ENCODE measurements at regions not wholly inside any gene's neighbourhood (a gene's known extent, or its start where the extent isn't known, plus 50 kb on each side); places are given as distances from the start of the nearest gene placed in this dataset.

DNA sequence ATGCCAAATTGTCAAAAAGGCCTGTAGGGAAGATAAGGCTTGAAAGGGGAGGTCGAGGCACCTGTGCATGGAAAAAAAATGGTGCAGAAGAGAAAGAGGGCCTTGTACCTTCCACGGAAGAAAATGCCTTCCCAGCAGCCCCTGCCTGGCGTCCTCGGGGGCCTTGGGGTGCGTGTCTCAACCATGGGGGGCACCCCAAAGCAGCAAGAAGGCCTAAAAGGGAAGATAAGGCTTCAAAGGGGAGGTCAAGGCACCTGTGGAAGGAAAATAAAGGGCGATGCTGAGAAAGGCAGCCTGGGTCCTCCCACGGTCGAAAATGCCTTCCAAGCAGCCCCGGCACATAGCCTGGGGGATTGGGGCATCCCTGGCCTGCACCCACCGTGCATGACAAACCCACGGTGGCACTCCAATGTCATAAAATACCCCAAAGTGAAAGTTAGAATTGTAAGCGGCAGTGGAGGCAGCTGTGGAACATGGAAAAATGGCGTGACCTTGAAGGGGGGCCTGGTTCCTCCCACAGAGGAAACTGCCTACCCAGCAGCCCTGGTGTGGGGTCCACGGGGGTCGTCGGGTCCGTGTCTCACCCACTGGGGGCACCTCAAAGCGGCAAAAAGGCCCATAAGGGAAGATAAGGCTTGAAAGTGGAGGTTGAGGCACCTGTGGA, 275.0 kb downstream of the ALG10 start:
- TF ChIP-seq, protein P1, sequence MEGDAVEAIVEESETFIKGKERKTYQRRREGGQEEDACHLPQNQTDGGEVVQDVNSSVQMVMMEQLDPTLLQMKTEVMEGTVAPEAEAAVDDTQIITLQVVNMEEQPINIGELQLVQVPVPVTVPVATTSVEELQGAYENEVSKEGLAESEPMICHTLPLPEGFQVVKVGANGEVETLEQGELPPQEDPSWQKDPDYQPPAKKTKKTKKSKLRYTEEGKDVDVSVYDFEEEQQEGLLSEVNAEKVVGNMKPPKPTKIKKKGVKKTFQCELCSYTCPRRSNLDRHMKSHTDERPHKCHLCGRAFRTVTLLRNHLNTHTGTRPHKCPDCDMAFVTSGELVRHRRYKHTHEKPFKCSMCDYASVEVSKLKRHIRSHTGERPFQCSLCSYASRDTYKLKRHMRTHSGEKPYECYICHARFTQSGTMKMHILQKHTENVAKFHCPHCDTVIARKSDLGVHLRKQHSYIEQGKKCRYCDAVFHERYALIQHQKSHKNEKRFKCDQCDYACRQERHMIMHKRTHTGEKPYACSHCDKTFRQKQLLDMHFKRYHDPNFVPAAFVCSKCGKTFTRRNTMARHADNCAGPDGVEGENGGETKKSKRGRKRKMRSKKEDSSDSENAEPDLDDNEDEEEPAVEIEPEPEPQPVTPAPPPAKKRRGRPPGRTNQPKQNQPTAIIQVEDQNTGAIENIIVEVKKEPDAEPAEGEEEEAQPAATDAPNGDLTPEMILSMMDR (IDR thresholded peaks at IDR 0.05), result no peak
- no peak for TF ChIP-seq EZH2 (IDR thresholded peaks at IDR 0.05)
